GM23248 (cell line): ENCODE measurements at regions not wholly inside any gene's neighbourhood (a gene's known extent, or its start where the extent isn't known, plus 50 kb on each side); places are given as distances from the start of the nearest gene placed in this dataset.
"Not testable (repeated sequence)": the region's sequence is repeated elsewhere in the genome, so short reads cannot be mapped to it uniquely, and the experiment has no call there.

Source experiments
- DNase-seq: peaks from one replicate; pipeline ENCODE4 v3.0.0-alpha.2; 2015
- H2AFZ ChIP-seq: fragments of 200-600 bp; sonication (generic); 2 replicates; pipeline ENCODE4 v1.6.1; 2016; ENCODE audit warnings: antibody characterized with exemption
- H3F3A ChIP-seq: fragments of 200-600 bp; sonication (generic); 2 replicates; pipeline ENCODE4 v1.6.1; 2016; ENCODE audit warnings: mild to moderate bottlenecking, antibody characterized with exemption, mixed run types; ENCODE audit not compliant: insufficient read depth
- H3K27ac ChIP-seq: fragments of 200-600 bp; sonication (generic); 2 replicates; pipeline ENCODE4 v1.5.1; 2016; ENCODE audit warnings: mild to moderate bottlenecking
- H3K27me3 ChIP-seq: fragments of 200-600 bp; sonication (generic); replicated peaks from 2 replicates; pipeline ENCODE4 v1.6.1; 2016; ENCODE audit warnings: mild to moderate bottlenecking; ENCODE audit not compliant: insufficient read depth
- H3K36me3 ChIP-seq: fragments of 200-600 bp; sonication (generic); 2 replicates; pipeline ENCODE4 v1.6.1; 2016; ENCODE audit warnings: low read depth, mild to moderate bottlenecking
- H3K4me1 ChIP-seq: fragments of 200-600 bp; sonication (generic); 2 replicates; pipeline ENCODE4 v1.6.1; 2016; ENCODE audit warnings: mild to moderate bottlenecking; ENCODE audit not compliant: insufficient read depth
- H3K4me2 ChIP-seq: fragments of 200-600 bp; sonication (generic); one replicate; pipeline ENCODE4 v1.6.1; 2016; ENCODE audit warnings: mild to moderate bottlenecking; ENCODE audit not compliant: unreplicated experiment
- H3K4me3 ChIP-seq: fragments of 200-600 bp; sonication (generic); 2 replicates; pipeline ENCODE4 v1.5.1; 2016; ENCODE audit warnings: mild to moderate bottlenecking
- H3K79me2 ChIP-seq: fragments of 200-600 bp; sonication (generic); 2 replicates; pipeline ENCODE4 v1.6.1; 2016; ENCODE audit warnings: mild to moderate bottlenecking; ENCODE audit not compliant: insufficient read depth
- H3K9ac ChIP-seq: fragments of 200-600 bp; sonication (generic); 2 replicates; pipeline ENCODE4 v1.6.1; 2016; ENCODE audit warnings: mild to moderate bottlenecking
- H3K9me2 ChIP-seq: fragments of 200-600 bp; sonication (generic); 2 replicates; pipeline ENCODE4 v1.6.1; 2016; ENCODE audit warnings: mixed run types, mild to moderate bottlenecking, moderate library complexity; ENCODE audit not compliant: insufficient read depth
- H3K9me3 ChIP-seq: fragments of 200-600 bp; sonication (generic); one replicate; pipeline ENCODE4 v1.6.1; 2017; ENCODE audit warnings: low read depth
- H4K20me1 ChIP-seq: fragments of 200-600 bp; sonication (generic); 2 replicates; pipeline ENCODE4 v1.6.0; 2016; ENCODE audit not compliant: insufficient read depth
- EZH2 ChIP-seq: fragments of 200-600 bp; sonication (generic); IDR thresholded peaks from 2 replicates; pipeline ENCODE4 v1.6.1; 2018; ENCODE audit warnings: antibody characterized with exemption, mild to moderate bottlenecking; ENCODE audit not compliant: insufficient read depth, poor library complexity, severe bottlenecking
- EZH2phosphoT487 ChIP-seq: fragments of 200-600 bp; sonication (generic); IDR thresholded peaks from 2 replicates; pipeline ENCODE4 v1.6.1; 2018; ENCODE audit warnings: antibody characterized with exemption, moderate library complexity, mild to moderate bottlenecking, low read depth; ENCODE audit not compliant: insufficient read depth
- WGBS, 2 experiments: methylation state at CpG; one replicate each; pipeline ENCODE4 v1.1.6; 2015 to 2017; ENCODE audit warnings: low lambda C conversion rate in 2 of 2, low coverage in 1 of 2; ENCODE audit errors: missing lambda C conversion rate in 2 of 2; 5-methylcytosine and 5-hydroxymethylcytosine counted together
- in situ Hi-C: fragments of 300-500 bp; cut with MboI; formaldehyde crosslinking; loops from 2 replicates; pipeline ENCODE4 v1.15.0; 2020

GRCh38 chr3:145290010-145290409, 871.0 kb downstream of the PLOD2 start:
- H3F3A ChIP-seq = no peaks in the 10 kb centered on the region
- H3K4me1 ChIP-seq = no peaks in the 10 kb centered on the region
- in situ Hi-C loops = no loop called here
- no peak overlapping the region for H3K4me3 ChIP-seq
- no peaks in the 10 kb centered on the region for H3K27me3 ChIP-seq
- H3K36me3 ChIP-seq = no peaks in the 10 kb centered on the region
- no peak overlapping the region for H3K27ac ChIP-seq
- no peaks in the 10 kb centered on the region for H3K9me2 ChIP-seq
- 15% methylated on average over 1 of the region's 1 CpG for WGBS, 2 experiments
- no peak for DNase-seq
- no peak overlapping the region for H3K4me2 ChIP-seq
- no peak overlapping the region for H3K9ac ChIP-seq
- no peaks in the 10 kb centered on the region for H3K9me3 ChIP-seq
- TF ChIP-seq EZH2phosphoT487 (no peak), EZH2 (no peak)
- no peaks in the 10 kb centered on the region for H3K79me2 ChIP-seq
- H4K20me1 ChIP-seq = no peaks in the 10 kb centered on the region
- H2AFZ ChIP-seq = no peak overlapping the region

DNA sequence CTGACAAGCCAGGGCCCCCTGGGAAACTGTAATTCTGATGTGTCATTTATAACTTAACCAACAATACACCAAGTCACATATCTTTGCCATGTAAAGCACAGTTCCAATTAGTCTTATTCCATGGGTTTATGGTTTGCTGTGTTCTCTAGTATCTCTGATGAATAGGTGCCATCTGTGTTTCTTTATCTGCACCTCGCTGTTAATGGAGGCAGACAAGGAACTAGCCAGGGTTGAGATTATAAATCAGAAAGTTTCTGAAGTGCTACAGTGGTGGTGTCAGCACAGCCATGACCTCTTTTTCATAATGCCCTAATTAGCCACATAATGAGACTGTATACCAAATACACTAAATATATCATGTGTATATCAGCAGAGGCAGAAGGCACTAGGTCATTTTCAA, 866.4 kb downstream of the PLOD2 start:
- Histone ChIP-seq H3K9ac (no peak overlapping the region), H3K4me3 (no peak overlapping the region), H4K20me1 (no peaks in the 10 kb centered on the region), H3K27ac (no peak overlapping the region), H3K36me3 (no peaks in the 10 kb centered on the region), H3K4me1 (no peaks in the 10 kb centered on the region), H3F3A (no peaks in the 10 kb centered on the region), H3K27me3 (no peaks in the 10 kb centered on the region), H3K79me2 (no peaks in the 10 kb centered on the region), H2AFZ (no peak overlapping the region), H3K9me3 (no peaks in the 10 kb centered on the region), H3K9me2 (no peaks in the 10 kb centered on the region), H3K4me2 (no peak overlapping the region)
- no peak for DNase-seq
- TF ChIP-seq EZH2 (no peak), EZH2phosphoT487 (no peak)
- in situ Hi-C loops = no loop called here
- WGBS, 2 experiments = 0 to 7% methylated on average over 1 of the region's 1 CpG

DNA sequence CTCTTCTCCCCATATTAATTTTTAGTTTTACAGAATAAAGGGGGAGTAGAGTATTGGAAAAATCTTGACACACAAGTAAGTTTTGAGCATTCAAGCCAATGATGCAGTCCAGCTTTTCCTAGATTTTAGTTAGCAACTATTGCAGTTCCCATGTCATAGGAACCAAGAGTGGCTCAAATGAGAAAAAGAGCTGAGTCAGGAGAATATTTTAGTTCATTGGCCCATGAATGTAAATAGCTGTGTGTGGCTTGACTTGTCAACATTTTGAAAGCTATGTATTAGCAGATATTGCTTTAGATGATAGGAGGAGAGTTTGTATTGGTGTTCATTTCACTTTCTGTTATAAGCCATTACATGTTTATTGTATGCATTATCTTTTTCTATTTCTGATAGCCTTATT, 853.7 kb downstream of the PLOD2 start:
- no peak overlapping the region for H3K27ac ChIP-seq
- TF ChIP-seq EZH2phosphoT487 = no peak
- no peak for TF ChIP-seq EZH2
- no peak overlapping the region for H2AFZ ChIP-seq
- no peak overlapping the region for H3K4me3 ChIP-seq
- H3K9me3 ChIP-seq = no peaks in the 10 kb centered on the region
- no peaks in the 10 kb centered on the region for H3K79me2 ChIP-seq
- no peaks in the 10 kb centered on the region for H3F3A ChIP-seq
- no peaks in the 10 kb centered on the region for H3K4me1 ChIP-seq
- no peak for DNase-seq
- in situ Hi-C loops = no loop called here
- H3K9ac ChIP-seq = no peak overlapping the region
- no peaks in the 10 kb centered on the region for H3K9me2 ChIP-seq
- H3K27me3 ChIP-seq = no peaks in the 10 kb centered on the region
- no peaks in the 10 kb centered on the region for H3K36me3 ChIP-seq
- H3K4me2 ChIP-seq = no peak overlapping the region
- no peaks in the 10 kb centered on the region for H4K20me1 ChIP-seq

- no peak for DNase-seq
- WGBS, 2 experiments = 41% methylated on average over 2 of the region's 2 CpGs
- no peaks in the 10 kb centered on the region for H3K27me3 ChIP-seq
- H3K9ac ChIP-seq = no peak overlapping the region
- in situ Hi-C loops = no loop called here
- H3K9me3 ChIP-seq = no peaks in the 10 kb centered on the region
- H4K20me1 ChIP-seq = no peaks in the 10 kb centered on the region
- no peaks in the 10 kb centered on the region for H3F3A ChIP-seq
- no peak overlapping the region for H3K4me2 ChIP-seq
- no peaks in the 10 kb centered on the region for H3K79me2 ChIP-seq
- TF ChIP-seq EZH2 = no peak
- no peaks in the 10 kb centered on the region for H3K36me3 ChIP-seq
- H3K9me2 ChIP-seq = no peaks in the 10 kb centered on the region
- no peak overlapping the region for H2AFZ ChIP-seq
- H3K4me1 ChIP-seq = no peaks in the 10 kb centered on the region
- H3K4me3 ChIP-seq = no peak overlapping the region
- no peak overlapping the region for H3K27ac ChIP-seq
Observed at GRCh38 chr3:145313751-145314150, 847.2 kb downstream of the PLOD2 start.

GRCh38 chr3:145316253-145316652, 844.7 kb downstream of the PLOD2 start:
- H3F3A ChIP-seq, H3K4me2 ChIP-seq, H3K4me1 ChIP-seq, DNase-seq, H3K79me2 ChIP-seq, H2AFZ ChIP-seq, H3K27ac ChIP-seq, H3K27me3 ChIP-seq, H3K36me3 ChIP-seq, H4K20me1 ChIP-seq, in situ Hi-C loops, H3K9me3 ChIP-seq, H3K4me3 ChIP-seq, H3K9me2 ChIP-seq, H3K9ac ChIP-seq: not testable (repeated sequence)
- 25 to 26% methylated on average over 4 of the region's 4 CpGs for WGBS, 2 experiments
